ENCODE measurements at regions not wholly inside any gene's neighbourhood (a gene's known extent, or its start where the extent isn't known, plus 50 kb on each side); places are given as distances from the start of the nearest gene placed in this dataset.
A peak's percentile ranks its signal among the peaks of the same experiment; 100 is the strongest.
"Not testable (repeated sequence)": the region's sequence is repeated elsewhere in the genome, so short reads cannot be mapped to it uniquely, and the experiment has no call there.

GRCh38 chr7:106345421-106346166 lies 60.8 kb upstream of the NAMPT start:
- DNase-seq (ENCODE audit: low read depth): peak; percentile 78

DNA sequence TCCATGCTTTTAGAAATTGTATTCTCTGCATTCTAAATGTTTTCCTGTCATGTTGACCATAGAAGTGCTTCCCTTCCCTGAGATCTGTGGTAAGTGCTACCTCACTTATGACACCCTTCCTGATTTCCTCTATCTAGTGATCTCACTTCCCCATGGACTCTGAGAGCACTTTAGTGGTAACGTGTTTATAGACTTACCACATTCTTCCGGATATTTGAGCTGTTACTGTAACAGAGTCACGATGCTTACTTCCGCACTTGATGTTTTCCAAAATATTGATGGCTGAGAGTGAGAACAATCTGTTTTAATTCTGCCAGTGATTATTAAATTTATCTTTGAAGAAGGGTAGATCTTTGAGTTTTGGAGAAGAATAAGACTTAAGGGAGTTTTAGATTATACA lies 60.1 kb upstream of the NAMPT start:
- peak; percentile 88 for DNase-seq (ENCODE audit: low read depth)

- DNase-seq (ENCODE audit: low read depth): peak; percentile 24
Observed at GRCh38 chr7:106344211-106344610, 59.4 kb upstream of the NAMPT start.

DNA sequence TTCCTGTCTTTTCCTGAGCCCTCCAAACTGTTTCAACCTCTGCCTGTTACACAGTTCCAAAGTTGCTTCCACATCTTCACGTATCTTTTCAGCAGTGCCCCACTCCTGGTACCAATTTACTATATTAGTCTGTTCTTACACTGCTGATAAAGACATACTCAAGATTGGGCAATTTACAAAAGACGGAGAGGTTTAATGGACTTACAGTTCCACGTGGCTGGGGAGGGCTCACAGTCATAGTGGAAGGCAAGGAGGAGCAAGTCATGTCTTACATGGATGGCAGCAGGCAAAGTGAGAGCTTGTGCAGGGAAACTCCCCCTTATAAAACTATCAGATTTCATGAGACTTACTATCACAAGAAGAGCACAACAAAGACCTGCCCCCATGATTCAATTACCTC lies 57.3 kb upstream of the NAMPT start:
- DNase-seq (ENCODE audit: low read depth): not testable (repeated sequence)

- DNase-seq (ENCODE audit: low read depth): not testable (repeated sequence)
Observed at GRCh38 chr7:106340247-106340596, 55.4 kb upstream of the NAMPT start.

DNA sequence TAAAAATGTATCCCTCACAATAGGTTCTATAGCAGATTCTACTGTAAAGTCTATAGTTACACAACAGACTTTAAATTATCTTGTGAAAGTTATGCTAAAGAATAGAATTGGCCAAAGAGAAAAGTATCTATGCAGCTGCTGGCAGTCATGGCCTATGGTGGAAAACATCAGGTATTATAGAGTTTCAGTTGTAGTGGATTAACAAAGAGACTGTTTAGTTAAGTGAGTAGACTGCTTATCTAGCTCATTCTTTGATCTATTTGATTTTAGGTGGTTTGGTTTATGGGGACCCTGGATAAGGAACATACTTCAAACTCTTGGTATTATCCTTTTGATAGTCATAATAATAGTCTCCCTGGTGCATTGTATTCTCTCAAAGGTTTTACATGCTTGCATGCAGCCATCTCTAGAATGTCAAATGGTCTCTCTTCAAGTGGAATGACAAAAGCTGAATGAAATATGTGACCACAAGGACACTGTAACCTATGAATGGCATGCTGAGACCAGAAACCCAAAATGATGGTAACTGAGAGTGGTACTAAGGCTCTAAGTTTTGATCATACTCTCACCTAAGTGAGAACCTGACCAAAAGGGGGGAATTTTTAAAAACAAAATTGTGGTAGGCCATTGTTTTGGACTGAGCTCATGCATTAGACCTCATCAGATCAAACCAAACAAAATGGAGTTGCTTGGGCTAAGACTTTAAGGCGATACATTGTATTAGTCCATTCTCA lies 54.9 kb upstream of the NAMPT start:
- no peak for DNase-seq (ENCODE audit: low read depth)

DNA sequence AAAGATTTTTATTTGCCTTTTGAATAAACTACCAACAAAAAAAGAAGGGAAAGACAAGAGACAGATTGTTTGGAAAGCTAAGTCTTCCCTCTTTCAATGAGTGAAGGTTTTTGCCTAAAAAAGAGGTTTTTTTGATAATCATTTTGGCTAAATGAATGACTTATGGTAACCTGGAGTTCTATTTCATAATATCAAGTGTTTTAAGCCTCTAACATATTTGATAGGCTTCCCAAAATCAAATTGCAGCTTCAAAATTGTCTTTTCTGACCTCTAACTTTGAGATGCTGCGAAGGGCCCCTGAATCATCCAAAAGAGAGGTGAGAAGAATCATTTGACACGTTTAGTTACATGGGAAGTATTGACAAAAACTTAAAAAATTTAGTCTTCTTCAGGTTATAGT lies 53.0 kb upstream of the NAMPT start:
- no peak for DNase-seq (ENCODE audit: low read depth)

GRCh38 chr7:106335814-106336213 lies 51.0 kb upstream of the NAMPT start:
- DNase-seq (ENCODE audit: low read depth): no peak

All from RPMI7951 (cell line).